ENCODE measurements at regions not wholly inside any gene's neighbourhood (a gene's known extent, or its start where the extent isn't known, plus 50 kb on each side); places are given as distances from the start of the nearest gene placed in this dataset.

DNA sequence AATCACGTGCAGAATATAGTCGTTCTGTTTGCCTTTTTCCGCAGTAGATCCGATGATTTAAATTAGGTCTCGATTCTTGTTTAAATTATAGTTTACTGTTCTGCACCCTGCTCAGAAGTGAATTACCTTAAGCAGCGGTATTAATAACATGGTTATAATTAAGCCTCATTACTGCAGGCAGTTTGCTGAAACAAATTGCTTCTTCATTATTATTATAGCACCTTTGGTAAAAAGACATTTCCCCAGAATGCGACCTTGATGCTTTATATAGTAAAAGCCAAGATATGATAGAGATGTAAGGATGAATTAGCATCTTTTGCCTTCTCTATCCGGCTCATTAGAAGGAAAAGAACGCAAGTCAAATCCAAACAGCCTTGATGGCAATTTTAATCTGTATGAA is 625.2 kb upstream of the CADM1 start:
- TF ChIP-seq, protein P1, sequence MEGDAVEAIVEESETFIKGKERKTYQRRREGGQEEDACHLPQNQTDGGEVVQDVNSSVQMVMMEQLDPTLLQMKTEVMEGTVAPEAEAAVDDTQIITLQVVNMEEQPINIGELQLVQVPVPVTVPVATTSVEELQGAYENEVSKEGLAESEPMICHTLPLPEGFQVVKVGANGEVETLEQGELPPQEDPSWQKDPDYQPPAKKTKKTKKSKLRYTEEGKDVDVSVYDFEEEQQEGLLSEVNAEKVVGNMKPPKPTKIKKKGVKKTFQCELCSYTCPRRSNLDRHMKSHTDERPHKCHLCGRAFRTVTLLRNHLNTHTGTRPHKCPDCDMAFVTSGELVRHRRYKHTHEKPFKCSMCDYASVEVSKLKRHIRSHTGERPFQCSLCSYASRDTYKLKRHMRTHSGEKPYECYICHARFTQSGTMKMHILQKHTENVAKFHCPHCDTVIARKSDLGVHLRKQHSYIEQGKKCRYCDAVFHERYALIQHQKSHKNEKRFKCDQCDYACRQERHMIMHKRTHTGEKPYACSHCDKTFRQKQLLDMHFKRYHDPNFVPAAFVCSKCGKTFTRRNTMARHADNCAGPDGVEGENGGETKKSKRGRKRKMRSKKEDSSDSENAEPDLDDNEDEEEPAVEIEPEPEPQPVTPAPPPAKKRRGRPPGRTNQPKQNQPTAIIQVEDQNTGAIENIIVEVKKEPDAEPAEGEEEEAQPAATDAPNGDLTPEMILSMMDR (IDR thresholded peaks at IDR 0.05) = no peak
- no peak for TF ChIP-seq POLR2A (IDR thresholded peaks at IDR 0.05)

Measured in esophagus squamous epithelium (tissue), 4 donors.